ENCODE measurements at regions not wholly inside any gene's neighbourhood (a gene's known extent, or its start where the extent isn't known, plus 50 kb on each side); places are given as distances from the start of the nearest gene placed in this dataset.

GRCh38 chr11:10922892-10923291 is 65.0 kb upstream of the ZBED5 start:
- DNase-seq, result no peak

DNA sequence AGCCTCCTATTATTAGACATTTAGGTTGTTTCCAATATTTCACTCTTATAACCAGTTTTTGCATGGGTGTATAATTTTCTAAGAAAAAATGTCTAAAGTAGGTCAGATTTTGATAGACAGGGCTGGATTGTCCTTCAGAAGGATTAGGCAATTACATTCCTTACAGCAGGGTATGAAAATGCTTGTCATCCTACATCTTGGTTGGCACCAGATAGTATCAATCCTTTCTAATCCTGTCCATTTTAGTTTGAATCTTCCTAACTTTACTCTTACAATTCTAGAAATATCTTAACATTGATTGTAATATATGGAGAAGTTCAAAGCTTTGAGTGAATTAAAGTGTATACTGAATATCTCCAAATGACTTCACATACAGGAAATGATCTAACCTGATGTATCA is 63.0 kb upstream of the ZBED5 start:
- DNase-seq, result no peak

DNA sequence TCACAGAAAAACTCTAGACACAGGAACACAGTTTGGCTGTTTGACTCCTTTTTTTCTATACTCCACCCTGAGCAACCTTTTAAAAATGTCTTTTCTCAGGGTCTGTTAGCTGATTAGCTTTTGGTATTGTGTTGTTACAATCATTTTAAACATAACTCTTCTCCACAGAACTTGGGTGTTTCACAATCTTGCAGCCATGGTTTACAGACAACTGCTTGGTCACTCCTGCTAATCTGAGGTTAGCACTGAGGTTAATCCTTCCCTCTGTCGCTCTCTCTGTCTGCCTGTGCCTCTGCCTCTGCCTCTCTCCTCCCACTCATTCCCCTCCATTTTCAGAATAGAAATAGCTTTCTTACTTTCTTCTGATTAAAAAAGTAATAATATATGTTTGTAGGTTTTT is 62.4 kb upstream of the ZBED5 start:
- no peak for DNase-seq

DNA sequence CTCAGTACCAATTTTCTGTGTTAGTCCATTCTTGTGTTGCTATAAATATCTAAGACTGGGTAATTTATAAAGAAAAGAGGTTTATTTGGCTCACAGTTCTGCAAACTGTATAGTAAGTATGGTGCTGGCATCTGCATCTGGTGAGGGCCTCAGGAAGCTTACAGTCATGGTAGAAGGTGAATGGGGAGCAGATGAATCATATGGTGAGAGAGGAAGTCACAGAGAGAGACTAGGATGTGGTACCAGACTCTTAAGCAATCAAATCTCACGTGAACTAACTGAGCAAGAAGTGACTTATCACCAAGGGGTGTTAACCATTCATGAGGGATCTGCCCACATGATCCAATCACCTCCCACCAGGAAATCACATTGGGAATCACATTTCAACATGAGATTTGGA is 60.8 kb upstream of the ZBED5 start:
- DNase-seq, result no peak

- no peak for DNase-seq
These were observed 60.4 kb upstream of the ZBED5 start for GRCh38 chr11:10918275-10918674.

- DNase-seq, result no peak
These were observed 59.9 kb upstream of the ZBED5 start for GRCh38 chr11:10917802-10918201.

- no peak for DNase-seq
These were observed 58.8 kb upstream of the ZBED5 start for GRCh38 chr11:10916665-10917064.

- DNase-seq, result no peak
These were observed 56.2 kb upstream of the ZBED5 start for GRCh38 chr11:10914050-10914449.

DNA sequence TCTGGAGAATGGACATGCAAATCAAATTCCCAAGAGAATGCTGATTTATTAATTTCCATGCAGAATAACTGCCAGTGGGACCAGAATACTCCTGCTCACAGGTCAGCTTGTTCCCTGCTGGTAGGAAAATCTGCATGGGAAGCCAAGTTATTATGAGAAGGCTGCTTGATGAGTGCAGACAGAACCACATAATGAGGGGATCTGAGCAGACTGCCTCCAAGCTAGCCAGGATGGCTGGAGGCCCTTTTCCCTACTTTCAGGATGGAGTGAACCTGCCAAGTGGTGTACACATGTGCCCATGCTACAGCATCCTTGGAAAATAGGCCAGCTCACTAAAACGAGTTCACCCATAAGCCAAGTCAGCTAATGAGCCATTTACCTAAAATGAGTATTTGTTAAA is 55.2 kb upstream of the ZBED5 start:
- no peak for DNase-seq

GRCh38 chr11:10911907-10912306 is 54.1 kb upstream of the ZBED5 start:
- no peak for DNase-seq

DNA sequence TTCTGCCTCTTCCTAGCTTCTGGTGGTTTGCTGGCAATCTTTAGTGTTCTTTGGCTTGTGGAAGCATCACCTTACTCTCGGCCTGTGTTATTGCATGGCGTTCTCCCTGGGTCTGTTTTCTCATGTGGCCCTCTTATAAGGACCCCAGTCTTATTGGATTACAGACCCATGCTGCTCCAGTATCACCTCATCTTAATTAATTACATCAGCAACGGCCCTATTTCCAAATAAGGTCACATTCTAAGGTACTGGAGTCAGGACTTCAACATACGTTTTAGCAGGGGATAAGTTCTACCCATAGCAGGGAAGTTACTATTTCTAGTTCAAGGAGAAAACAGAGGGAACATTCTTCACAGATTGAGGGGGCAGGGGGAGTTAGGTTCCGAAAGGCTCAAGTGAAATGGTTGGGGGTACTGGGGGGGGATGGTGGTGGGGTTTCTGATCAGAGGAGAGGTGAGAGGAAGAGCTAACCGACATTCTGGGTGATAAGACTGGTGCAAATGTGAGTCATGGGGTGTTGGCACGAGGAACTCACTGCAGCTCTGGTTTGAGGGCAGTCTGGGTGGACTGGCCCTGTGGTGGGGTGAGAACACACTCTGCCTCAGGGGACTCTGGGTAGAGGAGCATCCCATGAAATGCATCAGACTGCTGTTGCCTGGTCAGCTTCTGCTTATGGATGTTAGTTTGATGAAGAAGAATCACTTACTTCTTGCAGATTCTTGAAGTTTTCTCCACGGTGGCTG is 51.5 kb upstream of the ZBED5 start:
- no peak for DNase-seq

DNA sequence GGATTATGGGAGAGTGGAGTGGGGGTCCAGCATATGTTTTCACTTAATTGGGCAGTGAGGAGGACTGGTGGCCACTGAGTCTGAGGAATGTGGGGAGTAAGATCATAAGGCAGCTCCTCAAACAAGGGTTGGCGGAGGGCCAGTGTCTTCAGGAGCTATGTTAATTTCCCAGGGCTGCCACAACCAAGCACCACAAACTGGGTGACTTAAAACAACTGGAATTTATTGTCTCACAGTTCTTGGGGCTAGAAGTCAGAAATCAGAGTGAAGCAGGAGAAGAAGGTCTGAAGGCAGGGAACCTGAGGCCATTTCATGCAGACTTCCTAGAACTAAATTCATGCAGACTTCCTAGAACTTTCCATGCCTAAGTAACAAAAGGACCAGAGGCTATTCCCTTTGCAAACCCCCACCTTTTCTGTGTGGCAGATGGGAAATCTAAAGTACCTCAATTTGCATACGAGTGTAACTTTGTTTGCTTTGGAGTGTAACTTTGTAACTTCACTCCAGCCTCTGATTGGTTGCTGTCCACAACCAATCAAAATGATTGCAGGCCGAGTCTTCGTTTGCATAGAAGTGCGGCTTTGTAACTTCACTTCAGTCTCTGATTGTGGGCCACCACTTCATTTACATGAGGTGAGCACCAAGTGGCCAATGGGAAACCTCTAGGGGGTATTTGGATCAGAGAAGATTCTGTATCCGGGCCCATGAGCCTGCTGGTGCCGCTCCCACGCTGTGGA is 50.5 kb upstream of the ZBED5 start:
- DNase-seq, result no peak
